ENCODE measurements at regions not wholly inside any gene's neighbourhood (a gene's known extent, or its start where the extent isn't known, plus 50 kb on each side); places are given as distances from the start of the nearest gene placed in this dataset.
A peak's percentile ranks its signal among the peaks of the same experiment; 100 is the strongest.

GRCh38 chr1:232728507-232729263, 76.5 kb upstream of the MAP10 start:
- TF ChIP-seq POLR2A (IDR thresholded peaks at IDR 0.05) (no peak), POLR2AphosphoS5 (IDR thresholded peaks at IDR 0.05) (peak in 3 of 4 donors; percentile 20 to 50 (median 21))
- TF ChIP-seq, protein P1, sequence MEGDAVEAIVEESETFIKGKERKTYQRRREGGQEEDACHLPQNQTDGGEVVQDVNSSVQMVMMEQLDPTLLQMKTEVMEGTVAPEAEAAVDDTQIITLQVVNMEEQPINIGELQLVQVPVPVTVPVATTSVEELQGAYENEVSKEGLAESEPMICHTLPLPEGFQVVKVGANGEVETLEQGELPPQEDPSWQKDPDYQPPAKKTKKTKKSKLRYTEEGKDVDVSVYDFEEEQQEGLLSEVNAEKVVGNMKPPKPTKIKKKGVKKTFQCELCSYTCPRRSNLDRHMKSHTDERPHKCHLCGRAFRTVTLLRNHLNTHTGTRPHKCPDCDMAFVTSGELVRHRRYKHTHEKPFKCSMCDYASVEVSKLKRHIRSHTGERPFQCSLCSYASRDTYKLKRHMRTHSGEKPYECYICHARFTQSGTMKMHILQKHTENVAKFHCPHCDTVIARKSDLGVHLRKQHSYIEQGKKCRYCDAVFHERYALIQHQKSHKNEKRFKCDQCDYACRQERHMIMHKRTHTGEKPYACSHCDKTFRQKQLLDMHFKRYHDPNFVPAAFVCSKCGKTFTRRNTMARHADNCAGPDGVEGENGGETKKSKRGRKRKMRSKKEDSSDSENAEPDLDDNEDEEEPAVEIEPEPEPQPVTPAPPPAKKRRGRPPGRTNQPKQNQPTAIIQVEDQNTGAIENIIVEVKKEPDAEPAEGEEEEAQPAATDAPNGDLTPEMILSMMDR (IDR thresholded peaks at IDR 0.05), result no peak
